HEK293T (cell line): ENCODE measurements at regions not wholly inside any gene's neighbourhood (a gene's known extent, or its start where the extent isn't known, plus 50 kb on each side); places are given as distances from the start of the nearest gene placed in this dataset.

Experiments
- BHLHE40 ChIP-seq: fragments of 450-650 bp; IDR thresholded peaks from 2 replicates; pipeline ENCODE4 v1.6.1; 2016; ENCODE audit warnings: mild to moderate bottlenecking, moderate library complexity, borderline replicate concordance
- ELF4 ChIP-seq: fragments of 450-650 bp; IDR thresholded peaks from 2 replicates; pipeline ENCODE4 v1.6.1; 2017; ENCODE audit warnings: antibody characterized with exemption
- FOXA1 ChIP-seq: fragments of 450-650 bp; IDR thresholded peaks from 2 replicates; pipeline ENCODE4 v1.6.1; 2016; ENCODE audit warnings: mild to moderate bottlenecking
- FOXM1 ChIP-seq: fragments of 450-650 bp; IDR thresholded peaks from 2 replicates; pipeline ENCODE4 v1.6.1; 2017; ENCODE audit warnings: mild to moderate bottlenecking, borderline replicate concordance
- HDGF ChIP-seq: fragments of 450-650 bp; IDR thresholded peaks from 2 replicates; pipeline ENCODE4 v1.6.1; 2017; ENCODE audit warnings: antibody characterized with exemption, borderline replicate concordance
- L3MBTL2 ChIP-seq: fragments of 450-650 bp; conservative IDR thresholded peaks from 2 replicates; pipeline ENCODE4 v1.6.1; 2016; ENCODE audit warnings: mild to moderate bottlenecking
- LEF1 ChIP-seq: fragments of 450-650 bp; IDR thresholded peaks from 2 replicates; pipeline ENCODE4 v1.6.1; 2017; ENCODE audit warnings: mild to moderate bottlenecking, borderline replicate concordance
- PKNOX1 ChIP-seq: fragments of 450-650 bp; IDR thresholded peaks from 2 replicates; pipeline ENCODE4 v1.6.1; 2016
- SP1 ChIP-seq: fragments of 450-650 bp; IDR thresholded peaks from 2 replicates; pipeline ENCODE4 v1.6.1; 2017
- SUZ12 ChIP-seq: fragments of 450-650 bp; IDR thresholded peaks from 2 replicates; pipeline ENCODE4 v1.6.1; 2016; ENCODE audit warnings: mild to moderate bottlenecking
- TARDBP ChIP-seq: fragments of 450-650 bp; IDR thresholded peaks from 2 replicates; pipeline ENCODE4 v1.6.1; 2016
- ZNF384 ChIP-seq: fragments of 450-650 bp; IDR thresholded peaks from 2 replicates; pipeline ENCODE4 v1.6.1; 2016

- TF ChIP-seq FOXA1, result no peak
- no peak for TF ChIP-seq ELF4
- TF ChIP-seq L3MBTL2, result no peak
- TF ChIP-seq TARDBP, result no peak
- no peak for TF ChIP-seq FOXM1
- no peak for TF ChIP-seq BHLHE40
- no peak for TF ChIP-seq PKNOX1
- TF ChIP-seq HDGF, result no peak
- no peak for TF ChIP-seq SP1
- TF ChIP-seq LEF1, result no peak
- no peak for TF ChIP-seq SUZ12
- TF ChIP-seq ZNF384, result no peak
Observed at GRCh38 chr1:182315167-182315556, 76.4 kb downstream of the GLUL start.
